ENCODE measurements at regions not wholly inside any gene's neighbourhood (a gene's known extent, or its start where the extent isn't known, plus 50 kb on each side); places are given as distances from the start of the nearest gene placed in this dataset.

DNA sequence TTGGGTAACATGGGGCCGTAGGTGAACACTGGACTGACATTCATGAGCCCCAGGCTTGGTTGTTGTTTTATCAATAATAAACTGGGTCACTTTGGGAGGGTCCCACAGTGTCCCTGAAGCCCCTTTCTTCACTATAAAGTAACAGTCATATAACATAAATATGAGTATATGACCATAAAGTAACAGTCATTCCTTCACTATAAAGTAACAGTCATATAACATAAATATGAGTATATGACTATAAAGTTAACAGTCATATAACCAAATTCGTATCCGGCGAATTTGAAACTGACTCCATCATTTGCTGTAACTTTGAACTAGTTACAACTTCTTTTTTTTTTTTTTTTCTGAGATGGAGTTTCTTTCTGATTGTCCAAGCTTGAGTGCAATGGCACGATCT is 210.3 kb downstream of the KATNAL1 start:
- TF ChIP-seq, protein P1, sequence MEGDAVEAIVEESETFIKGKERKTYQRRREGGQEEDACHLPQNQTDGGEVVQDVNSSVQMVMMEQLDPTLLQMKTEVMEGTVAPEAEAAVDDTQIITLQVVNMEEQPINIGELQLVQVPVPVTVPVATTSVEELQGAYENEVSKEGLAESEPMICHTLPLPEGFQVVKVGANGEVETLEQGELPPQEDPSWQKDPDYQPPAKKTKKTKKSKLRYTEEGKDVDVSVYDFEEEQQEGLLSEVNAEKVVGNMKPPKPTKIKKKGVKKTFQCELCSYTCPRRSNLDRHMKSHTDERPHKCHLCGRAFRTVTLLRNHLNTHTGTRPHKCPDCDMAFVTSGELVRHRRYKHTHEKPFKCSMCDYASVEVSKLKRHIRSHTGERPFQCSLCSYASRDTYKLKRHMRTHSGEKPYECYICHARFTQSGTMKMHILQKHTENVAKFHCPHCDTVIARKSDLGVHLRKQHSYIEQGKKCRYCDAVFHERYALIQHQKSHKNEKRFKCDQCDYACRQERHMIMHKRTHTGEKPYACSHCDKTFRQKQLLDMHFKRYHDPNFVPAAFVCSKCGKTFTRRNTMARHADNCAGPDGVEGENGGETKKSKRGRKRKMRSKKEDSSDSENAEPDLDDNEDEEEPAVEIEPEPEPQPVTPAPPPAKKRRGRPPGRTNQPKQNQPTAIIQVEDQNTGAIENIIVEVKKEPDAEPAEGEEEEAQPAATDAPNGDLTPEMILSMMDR (IDR thresholded peaks at IDR 0.05; ENCODE audit: extremely low read depth in 1 of 2, insufficient read depth in 1 of 2, low read depth in 1 of 2, low read length in 2 of 2), result no peak
- TF ChIP-seq POLR2A (IDR thresholded peaks at IDR 0.05; ENCODE audit: low read depth, low read length) (no peak), EZH2 (IDR thresholded peaks at IDR 0.05; ENCODE audit: borderline replicate concordance, low read depth, low read length, severe bottlenecking) (no peak)
